Caki2 (cell line): ENCODE measurements at regions not wholly inside any gene's neighbourhood (a gene's known extent, or its start where the extent isn't known, plus 50 kb on each side); places are given as distances from the start of the nearest gene placed in this dataset.
"Not testable (repeated sequence)": the region's sequence is repeated elsewhere in the genome, so short reads cannot be mapped to it uniquely, and the experiment has no call there.

Experiments
- DNase-seq: peaks from one replicate; pipeline ENCODE4 v3.0.0-alpha.2; 2015; ENCODE audit warnings: low read depth
- in situ Hi-C: cut with HindIII; loops from 2 replicates; pipeline ENCODE4 v1.10.0; 2016; ENCODE audit warnings: low sequenced_read_pairs, low pct_unique_long_range_greater_than_20kb, mixed read lengths

- in situ Hi-C loops, result no loop called here
- DNase-seq, result no peak
Observed at GRCh38 chr16:60438894-60439293, 1597.3 kb downstream of the CDH8 start.

GRCh38 chr16:60432472-60432871 lies 1603.8 kb downstream of the CDH8 start:
- no peak for DNase-seq
- in situ Hi-C loops, result no loop called here

- in situ Hi-C loops, result no loop called here
- no peak for DNase-seq
Observed at GRCh38 chr16:60419859-60420258, 1616.4 kb downstream of the CDH8 start.

- DNase-seq, result no peak
- in situ Hi-C loops, result no loop called here
Observed at GRCh38 chr16:60414613-60415012, 1621.6 kb downstream of the CDH8 start.

- no peak for DNase-seq
- in situ Hi-C loops, result no loop called here
Observed at GRCh38 chr16:60413969-60414368, 1622.3 kb downstream of the CDH8 start.

GRCh38 chr16:60407606-60408005 lies 1628.6 kb downstream of the CDH8 start:
- DNase-seq, result no peak
- in situ Hi-C loops, result no loop called here

- in situ Hi-C loops, result no loop called here
- no peak for DNase-seq
Observed at GRCh38 chr16:60407034-60407433, 1629.2 kb downstream of the CDH8 start.

- DNase-seq, result no peak
- in situ Hi-C loops, result no loop called here
Observed at GRCh38 chr16:60405286-60405685, 1631.0 kb downstream of the CDH8 start.

GRCh38 chr16:60404401-60404800 lies 1631.8 kb downstream of the CDH8 start:
- DNase-seq, result no peak
- in situ Hi-C loops, result no loop called here

- in situ Hi-C loops, DNase-seq: not testable (repeated sequence)
Observed at GRCh38 chr16:60402941-60403340, 1633.3 kb downstream of the CDH8 start.

- no peak for DNase-seq
- in situ Hi-C loops, result no loop called here
Observed at GRCh38 chr16:60392380-60392779, 1643.9 kb downstream of the CDH8 start.

- no peak for DNase-seq
- in situ Hi-C loops, result no loop called here
Observed at GRCh38 chr16:60371591-60371990, 1637.5 kb upstream of the GOT2 start.

GRCh38 chr16:60367739-60368138 lies 1633.6 kb upstream of the GOT2 start:
- in situ Hi-C loops, result no loop called here
- DNase-seq, result no peak

- no peak for DNase-seq
- in situ Hi-C loops, result no loop called here
Observed at GRCh38 chr16:60363566-60363965, 1629.5 kb upstream of the GOT2 start.

GRCh38 chr16:60359866-60360265 lies 1625.8 kb upstream of the GOT2 start:
- in situ Hi-C loops, DNase-seq: not testable (repeated sequence)

GRCh38 chr16:60359412-60359811 lies 1625.3 kb upstream of the GOT2 start:
- in situ Hi-C loops, DNase-seq: not testable (repeated sequence)

GRCh38 chr16:60357876-60358522 lies 1623.9 kb upstream of the GOT2 start:
- in situ Hi-C loops, DNase-seq: not testable (repeated sequence)

GRCh38 chr16:60346256-60346655 lies 1612.1 kb upstream of the GOT2 start:
- no peak for DNase-seq
- in situ Hi-C loops, result no loop called here

- no peak for DNase-seq
- in situ Hi-C loops, result no loop called here
Observed at GRCh38 chr16:60337671-60338070, 1603.6 kb upstream of the GOT2 start.

- no peak for DNase-seq
- in situ Hi-C loops, result no loop called here
Observed at GRCh38 chr16:60331168-60331567, 1597.1 kb upstream of the GOT2 start.
